Tibial artery (tissue), 4 donors: ENCODE measurements at regions not wholly inside any gene's neighbourhood (a gene's known extent, or its start where the extent isn't known, plus 50 kb on each side); places are given as distances from the start of the nearest gene placed in this dataset.

Source experiments
- DNase-seq, 2 donors: peaks; one replicate each; pipeline ENCODE4 v3.0.0-alpha.2; 2019
- H3K27ac ChIP-seq, 2 donors: fragments of 200-600 bp; sonication (generic) in 1 of 2; 1 replicate in 1 of 2; 2 replicates in 1 of 2; pipeline ENCODE4 v1.5.1; 2018 to 2019; ENCODE audit warnings: mild to moderate bottlenecking in 1 of 2
- H3K27me3 ChIP-seq, 2 donors: fragments of 200-600 bp; sonication (generic) in 1 of 2; one replicate each; pipeline versions ENCODE4 v1.5.1 to v1.6.0; 2016 to 2019
- H3K36me3 ChIP-seq, 3 donors: fragments of 200-600 bp; sonication (generic) in 2 of 3; one replicate each; pipeline ENCODE4 v1.5.1; 2016 to 2019; ENCODE audit warnings: mild to moderate bottlenecking in 2 of 3
- H3K4me1 ChIP-seq, 4 donors: fragments of 200-600 bp; sonication (generic) in 2 of 4; 1 replicate in 3 of 4; 2 replicates in 1 of 4; pipeline ENCODE4 v1.5.1; 2016 to 2019
- H3K4me3 ChIP-seq, 2 donors: fragments of 200-600 bp; sonication (generic) in 1 of 2; 1 replicate in 1 of 2; 2 replicates in 1 of 2; pipeline ENCODE4 v1.5.1; 2018 to 2019; ENCODE audit warnings: mild to moderate bottlenecking in 2 of 2
- H3K9me3 ChIP-seq, 3 donors: fragments of 200-600 bp; sonication (generic) in 1 of 3; one replicate each; pipeline ENCODE4 v1.5.1; 2016 to 2019
- CTCF ChIP-seq, 2 experiments: fragments of 200-600 bp in 1 of 2; fragments of 450-650 bp in 1 of 2; IDR thresholded peaks; one replicate each; pipeline ENCODE4 v1.5.1; 2017 to 2019; ENCODE audit warnings: antibody characterized with exemption in 2 of 2, mild to moderate bottlenecking in 1 of 2, moderate library complexity in 1 of 2
- intact Hi-C: fragments of 100-400 bp; cut with DNase I; formaldehyde crosslinking; loops from one replicate; pipeline ENCODE4 v1.15.0; 2023; ENCODE audit warnings: low total_unique reads

- no peak for DNase-seq
- intact Hi-C loops: no loop called here
- Histone ChIP-seq H3K27ac (no peak overlapping the region), H3K4me1 (peaks cover 0 to 36% (median 0%) of the 10 kb centered on the region in 4 donors), H3K27me3 (no peaks in the 10 kb centered on the region), H3K36me3 (no peaks in the 10 kb centered on the region), H3K9me3 (no peaks in the 10 kb centered on the region), H3K4me3 (no peak overlapping the region)
- TF ChIP-seq CTCF (IDR thresholded peaks at IDR 0.05): peak; percentile 18 to 35
These were observed 285.1 kb downstream of the CHL1 start for GRCh38 chr3:481680-482079.

- TF ChIP-seq CTCF (IDR thresholded peaks at IDR 0.05): no peak
- no peaks in the 10 kb centered on the region for H3K27me3 ChIP-seq
- no peaks in the 10 kb centered on the region for H3K36me3 ChIP-seq
- H3K4me3 ChIP-seq: peak overlapping the region in 1 of 2 donors; percentile 34
- intact Hi-C loops: no loop called here
- H3K27ac ChIP-seq: no peak overlapping the region
- H3K9me3 ChIP-seq: no peaks in the 10 kb centered on the region
- DNase-seq: no peak
- peaks cover 0 to 41% (median 0%) of the 10 kb centered on the region in 4 donors for H3K4me1 ChIP-seq
These were observed 285.9 kb downstream of the CHL1 start for GRCh38 chr3:482479-482878.

GRCh38 chr3:484341-484740 lies 287.8 kb downstream of the CHL1 start:
- Histone ChIP-seq H3K4me3 (peak overlapping the region; percentile 13 to 43), H3K27me3 (no peaks in the 10 kb centered on the region), H3K27ac (peak overlapping the region; percentile 57 to 72), H3K4me1 (peaks cover 0 to 47% (median 0%) of the 10 kb centered on the region in 4 donors), H3K9me3 (no peaks in the 10 kb centered on the region), H3K36me3 (no peaks in the 10 kb centered on the region)
- no peak for DNase-seq
- no peak for TF ChIP-seq CTCF (IDR thresholded peaks at IDR 0.05)
- intact Hi-C loops: no loop called here

GRCh38 chr3:487614-488013 lies 291.1 kb downstream of the CHL1 start:
- no peaks in the 10 kb centered on the region for H3K27me3 ChIP-seq
- peaks cover 0 to 29% (median 0%) of the 10 kb centered on the region in 4 donors for H3K4me1 ChIP-seq
- no peaks in the 10 kb centered on the region for H3K9me3 ChIP-seq
- intact Hi-C loops: no loop called here
- no peak for DNase-seq
- H3K36me3 ChIP-seq: no peaks in the 10 kb centered on the region
- no peak for TF ChIP-seq CTCF (IDR thresholded peaks at IDR 0.05)
- no peak overlapping the region for H3K4me3 ChIP-seq
- H3K27ac ChIP-seq: peak overlapping the region in 1 of 2 donors; percentile 26

- Histone ChIP-seq H3K27ac (no peak overlapping the region), H3K27me3 (no peaks in the 10 kb centered on the region), H3K36me3 (no peaks in the 10 kb centered on the region), H3K4me3 (no peak overlapping the region), H3K4me1 (peaks cover 0 to 3% (median 0%) of the 10 kb centered on the region in 4 donors), H3K9me3 (no peaks in the 10 kb centered on the region)
- TF ChIP-seq CTCF (IDR thresholded peaks at IDR 0.05): no peak
- intact Hi-C loops: no loop called here
- no peak for DNase-seq
These were observed 296.2 kb downstream of the CHL1 start for GRCh38 chr3:492586-493316.
